ENCODE measurements at regions not wholly inside any gene's neighbourhood (a gene's known extent, or its start where the extent isn't known, plus 50 kb on each side); places are given as distances from the start of the nearest gene placed in this dataset.

DNA sequence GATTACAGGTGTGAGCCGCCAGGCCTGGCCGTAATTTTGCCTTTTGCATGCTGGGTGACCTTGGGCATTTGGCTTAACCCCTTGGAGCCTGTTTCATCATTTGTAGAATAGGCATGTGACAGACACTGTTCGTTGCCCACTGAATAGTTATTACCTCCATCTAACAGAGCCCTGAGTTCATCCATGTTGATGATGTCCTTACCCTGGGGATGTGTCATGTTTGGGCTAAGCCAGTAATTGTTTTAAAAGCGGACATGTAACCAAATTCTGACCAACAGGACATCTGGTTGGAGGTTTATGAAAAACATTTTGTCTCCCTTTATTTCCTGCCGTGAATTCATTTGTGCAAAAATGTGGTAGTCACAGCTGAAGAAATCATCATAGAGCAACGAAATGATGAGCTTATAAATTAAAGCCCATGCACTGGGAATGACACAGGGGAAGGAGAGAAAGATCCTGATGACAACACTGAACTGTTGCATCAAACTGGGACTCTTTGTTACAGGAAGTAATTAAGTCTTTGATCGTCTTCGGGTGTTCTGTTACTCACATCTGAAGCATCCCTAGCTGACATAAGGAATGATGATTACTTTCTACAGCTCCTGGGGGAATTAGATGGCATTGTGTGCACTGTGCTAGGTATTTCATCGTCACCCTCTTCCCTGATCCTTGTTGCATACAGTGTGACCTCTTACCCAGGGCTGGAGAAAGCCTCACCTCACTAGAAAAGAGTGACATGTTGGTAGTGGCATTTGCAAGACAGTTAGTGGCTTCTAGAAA lies 117.8 kb downstream of the FGF18 start:
- H3K36me3 ChIP-seq (ENCODE audit: control insufficient read depth in 3 of 3, insufficient read depth in 2 of 3, low read depth in 1 of 3, low read length in 3 of 3) = no peaks in the 10 kb centered on the region
- H3K4me1 ChIP-seq (ENCODE audit: control insufficient read depth in 3 of 3, insufficient read depth in 2 of 3, low read depth in 1 of 3, low read length in 2 of 3) = no peaks in the 10 kb centered on the region
- H3K27ac ChIP-seq (ENCODE audit: low read depth in 1 of 3, low read length in 2 of 3) = no peak overlapping the region
- DNase-seq (no peak), FAIRE-seq (no peak)
- 56 to 71% (median 57%) methylated on average over 9 of the region's 9 CpGs for WGBS, 3 donors
- no peak overlapping the region for H3K4me3 ChIP-seq (ENCODE audit: low read depth in 1 of 3, low read length in 3 of 3)
- H3K9me3 ChIP-seq (ENCODE audit: control insufficient read depth in 2 of 2, insufficient read depth in 1 of 2, low read depth in 1 of 2, low read length in 1 of 2) = no peaks in the 10 kb centered on the region
- peaks cover 0 to 5% (median 4%) of the 10 kb centered on the region in 3 donors for H3K27me3 ChIP-seq (ENCODE audit: control insufficient read depth in 3 of 3, insufficient read depth in 3 of 3, low read length in 3 of 3)

DNA sequence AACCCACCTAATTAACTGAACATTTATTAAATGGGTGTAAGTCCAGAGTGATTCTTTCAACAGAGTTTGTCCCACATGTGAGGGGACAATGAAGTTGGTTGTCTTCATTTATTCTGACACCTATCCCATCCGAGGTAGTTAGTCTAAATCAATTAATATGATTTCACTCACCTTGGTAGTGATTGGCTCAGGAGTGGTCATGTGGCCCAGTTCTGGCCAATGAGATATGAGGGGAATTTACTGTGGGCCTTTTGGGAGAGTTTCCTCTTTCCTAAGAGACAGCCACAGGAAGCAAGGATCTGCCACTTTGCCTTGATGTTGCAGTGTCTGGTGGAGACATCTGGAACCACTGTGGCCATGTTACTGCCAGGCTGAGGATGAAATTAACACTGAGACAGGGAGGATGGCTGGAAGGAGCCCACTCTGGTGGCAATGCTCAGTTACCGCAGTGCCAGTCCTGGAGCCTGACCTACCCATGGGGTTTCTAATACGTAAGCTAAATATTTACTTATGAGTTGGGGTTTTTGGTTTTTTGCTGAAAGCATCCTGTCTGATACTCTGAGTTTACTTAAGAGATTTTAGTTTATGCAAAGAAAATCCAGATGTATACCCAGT lies 118.6 kb downstream of the FGF18 start:
- no peak for DNase-seq

DNA sequence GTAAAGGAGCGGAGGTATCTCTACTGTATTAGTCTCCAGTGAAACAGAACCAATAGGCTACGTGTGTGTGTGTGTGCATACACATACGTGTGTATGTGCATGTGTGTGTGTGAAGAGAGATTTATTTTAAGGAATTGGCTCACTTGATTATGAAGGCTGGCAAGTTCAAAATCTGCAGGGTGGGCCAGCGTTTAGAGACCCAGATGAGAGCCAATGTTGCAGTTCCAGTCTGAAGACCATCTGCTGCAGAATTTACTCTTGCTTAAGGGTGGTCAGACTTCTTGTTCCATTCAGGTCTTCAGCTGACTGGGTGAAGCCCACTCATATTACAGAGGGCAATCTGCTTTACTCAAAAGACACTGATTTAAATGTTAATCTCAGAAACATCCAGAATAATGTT lies 119.2 kb downstream of the FGF18 start:
- Histone ChIP-seq H3K36me3 (ENCODE audit: control insufficient read depth in 3 of 3, insufficient read depth in 2 of 3, low read depth in 1 of 3, low read length in 3 of 3) (no peaks in the 10 kb centered on the region), H3K4me1 (ENCODE audit: control insufficient read depth in 3 of 3, insufficient read depth in 2 of 3, low read depth in 1 of 3, low read length in 2 of 3) (no peaks in the 10 kb centered on the region), H3K9me3 (ENCODE audit: control insufficient read depth in 2 of 2, insufficient read depth in 1 of 2, low read depth in 1 of 2, low read length in 1 of 2) (no peaks in the 10 kb centered on the region), H3K4me3 (ENCODE audit: low read depth in 1 of 3, low read length in 3 of 3) (no peak overlapping the region), H3K27me3 (ENCODE audit: control insufficient read depth in 3 of 3, insufficient read depth in 3 of 3, low read length in 3 of 3) (peaks cover 0 to 5% (median 4%) of the 10 kb centered on the region in 3 donors), H3K27ac (ENCODE audit: low read depth in 1 of 3, low read length in 2 of 3) (no peak overlapping the region)
- WGBS, 3 donors = 71 to 86% (median 85%) methylated on average over 4 of the region's 4 CpGs
- no peak for DNase-seq
- FAIRE-seq = no peak

More for the DNA sequence above, 118.6 kb downstream of the FGF18 start:
- Histone ChIP-seq H3K27me3 (ENCODE audit: control insufficient read depth in 3 of 3, insufficient read depth in 3 of 3, low read length in 3 of 3) (peaks cover 0 to 5% (median 4%) of the 10 kb centered on the region in 3 donors), H3K4me1 (ENCODE audit: control insufficient read depth in 3 of 3, insufficient read depth in 2 of 3, low read depth in 1 of 3, low read length in 2 of 3) (no peaks in the 10 kb centered on the region), H3K27ac (ENCODE audit: low read depth in 1 of 3, low read length in 2 of 3) (no peak overlapping the region), H3K4me3 (ENCODE audit: low read depth in 1 of 3, low read length in 3 of 3) (no peak overlapping the region), H3K9me3 (ENCODE audit: control insufficient read depth in 2 of 2, insufficient read depth in 1 of 2, low read depth in 1 of 2, low read length in 1 of 2) (no peaks in the 10 kb centered on the region), H3K36me3 (ENCODE audit: control insufficient read depth in 3 of 3, insufficient read depth in 2 of 3, low read depth in 1 of 3, low read length in 3 of 3) (no peaks in the 10 kb centered on the region)
- WGBS, 3 donors = 61 to 73% (median 66%) methylated on average over 3 of the region's 3 CpGs
- no peak for FAIRE-seq

DNA sequence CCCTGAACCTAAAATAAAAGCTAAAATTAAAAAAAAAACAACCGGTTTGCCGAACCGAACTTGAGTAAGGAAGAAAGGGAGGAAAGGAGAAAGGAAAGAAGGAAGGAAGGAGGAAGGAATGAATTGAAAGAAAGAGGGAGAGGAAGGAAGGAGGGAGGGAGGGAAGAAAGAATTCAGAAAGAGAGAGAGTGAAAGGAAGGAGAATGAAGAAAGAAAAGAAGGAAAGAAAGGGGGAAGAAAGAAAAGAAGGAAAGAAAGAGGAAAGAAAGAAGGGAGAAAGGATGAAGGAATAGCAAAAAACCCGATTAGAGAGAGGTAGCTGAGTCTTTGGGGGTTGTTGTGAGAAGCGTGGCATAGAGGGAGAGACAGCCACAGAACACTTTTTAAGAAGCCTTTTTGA lies 121.4 kb downstream of the FGF18 start:
- no peak for FAIRE-seq
- no peaks in the 10 kb centered on the region for H3K4me1 ChIP-seq (ENCODE audit: control insufficient read depth in 3 of 3, insufficient read depth in 2 of 3, low read depth in 1 of 3, low read length in 2 of 3)
- peaks cover 0 to 5% (median 0%) of the 10 kb centered on the region in 3 donors for H3K27me3 ChIP-seq (ENCODE audit: control insufficient read depth in 3 of 3, insufficient read depth in 3 of 3, low read length in 3 of 3)
- H3K9me3 ChIP-seq (ENCODE audit: control insufficient read depth in 2 of 2, insufficient read depth in 1 of 2, low read depth in 1 of 2, low read length in 1 of 2) = no peaks in the 10 kb centered on the region
- WGBS, 3 donors = 75 to 86% (median 76%) methylated on average over 5 of the region's 5 CpGs
- H3K36me3 ChIP-seq (ENCODE audit: control insufficient read depth in 3 of 3, insufficient read depth in 2 of 3, low read depth in 1 of 3, low read length in 3 of 3) = no peaks in the 10 kb centered on the region
- DNase-seq = no peak
- no peak overlapping the region for H3K27ac ChIP-seq (ENCODE audit: low read depth in 1 of 3, low read length in 2 of 3)
- H3K4me3 ChIP-seq (ENCODE audit: low read depth in 1 of 3, low read length in 3 of 3) = no peak overlapping the region

DNA sequence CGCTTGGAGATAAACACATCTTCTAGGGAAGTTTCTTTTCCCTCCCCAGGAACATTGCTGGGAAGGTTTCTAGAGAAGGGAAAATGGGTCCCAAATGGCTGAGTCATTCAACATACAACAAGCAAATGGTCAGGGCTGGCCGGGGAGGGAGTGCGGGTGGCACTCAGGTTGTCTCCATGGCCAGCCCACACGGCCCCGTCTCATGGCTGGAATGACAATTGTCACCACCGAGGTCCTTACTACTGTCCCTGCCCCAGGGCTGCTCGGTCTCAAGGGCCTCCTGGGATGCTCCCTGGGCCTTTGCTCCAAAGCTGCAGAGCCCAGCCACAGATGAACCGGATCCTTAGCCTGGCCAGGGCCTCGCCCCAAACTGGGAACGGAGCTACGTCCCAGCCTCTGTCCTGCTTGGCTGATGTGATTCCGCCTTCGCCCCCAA lies 121.9 kb downstream of the FGF18 start:
- Histone ChIP-seq H3K27me3 (ENCODE audit: control insufficient read depth in 3 of 3, insufficient read depth in 3 of 3, low read length in 3 of 3) (peaks cover 0 to 2% (median 0%) of the 10 kb centered on the region in 3 donors), H3K4me3 (ENCODE audit: low read depth in 1 of 3, low read length in 3 of 3) (no peak overlapping the region), H3K9me3 (ENCODE audit: control insufficient read depth in 2 of 2, insufficient read depth in 1 of 2, low read depth in 1 of 2, low read length in 1 of 2) (no peaks in the 10 kb centered on the region), H3K36me3 (ENCODE audit: control insufficient read depth in 3 of 3, insufficient read depth in 2 of 3, low read depth in 1 of 3, low read length in 3 of 3) (no peaks in the 10 kb centered on the region), H3K4me1 (ENCODE audit: control insufficient read depth in 3 of 3, insufficient read depth in 2 of 3, low read depth in 1 of 3, low read length in 2 of 3) (no peaks in the 10 kb centered on the region), H3K27ac (ENCODE audit: low read depth in 1 of 3, low read length in 2 of 3) (no peak overlapping the region)
- FAIRE-seq (no peak), DNase-seq (no peak)
- 87 to 88% (median 87%) methylated on average over 13 of the region's 13 CpGs for WGBS, 3 donors

DNA sequence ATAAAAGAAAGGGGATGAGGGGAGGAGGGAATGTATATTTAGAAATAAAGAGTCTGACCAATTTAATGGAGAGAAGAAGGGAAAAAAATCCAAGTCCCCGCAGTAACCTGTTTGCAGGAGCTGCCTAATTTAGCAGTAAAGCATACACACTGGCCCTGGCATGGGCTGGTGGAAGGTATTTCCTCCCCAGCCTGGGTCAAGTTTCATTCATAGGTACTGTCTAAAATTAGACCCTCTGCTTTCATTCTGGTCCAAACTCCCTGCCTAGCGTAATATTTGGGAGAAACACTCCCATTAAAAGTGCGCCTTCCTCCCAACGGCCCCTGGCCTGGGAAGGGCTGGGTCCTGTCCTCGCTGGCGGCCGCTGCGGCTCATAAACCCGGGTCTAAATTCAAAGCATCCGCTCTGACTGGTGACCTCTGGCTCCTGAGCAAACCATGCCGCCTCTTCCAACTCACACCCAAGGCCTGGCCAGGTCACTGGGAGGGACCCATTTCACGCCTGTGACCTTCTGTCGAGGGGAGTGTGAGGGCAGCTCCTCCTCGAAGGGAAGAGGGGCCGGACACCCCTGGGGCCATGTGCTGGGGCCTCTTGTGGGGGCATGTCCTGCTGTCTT lies 123.2 kb downstream of the FGF18 start:
- Histone ChIP-seq H3K27me3 (ENCODE audit: control insufficient read depth in 3 of 3, insufficient read depth in 3 of 3, low read length in 3 of 3) (no peaks in the 10 kb centered on the region), H3K36me3 (ENCODE audit: control insufficient read depth in 3 of 3, insufficient read depth in 2 of 3, low read depth in 1 of 3, low read length in 3 of 3) (no peaks in the 10 kb centered on the region), H3K9me3 (ENCODE audit: control insufficient read depth in 2 of 2, insufficient read depth in 1 of 2, low read depth in 1 of 2, low read length in 1 of 2) (no peaks in the 10 kb centered on the region), H3K27ac (ENCODE audit: low read depth in 1 of 3, low read length in 2 of 3) (no peak overlapping the region), H3K4me3 (ENCODE audit: low read depth in 1 of 3, low read length in 3 of 3) (no peak overlapping the region), H3K4me1 (ENCODE audit: control insufficient read depth in 3 of 3, insufficient read depth in 2 of 3, low read depth in 1 of 3, low read length in 2 of 3) (no peaks in the 10 kb centered on the region)
- FAIRE-seq (no peak), DNase-seq (no peak)
- 67 to 73% (median 73%) methylated on average over 15 of the region's 15 CpGs for WGBS, 3 donors

DNA sequence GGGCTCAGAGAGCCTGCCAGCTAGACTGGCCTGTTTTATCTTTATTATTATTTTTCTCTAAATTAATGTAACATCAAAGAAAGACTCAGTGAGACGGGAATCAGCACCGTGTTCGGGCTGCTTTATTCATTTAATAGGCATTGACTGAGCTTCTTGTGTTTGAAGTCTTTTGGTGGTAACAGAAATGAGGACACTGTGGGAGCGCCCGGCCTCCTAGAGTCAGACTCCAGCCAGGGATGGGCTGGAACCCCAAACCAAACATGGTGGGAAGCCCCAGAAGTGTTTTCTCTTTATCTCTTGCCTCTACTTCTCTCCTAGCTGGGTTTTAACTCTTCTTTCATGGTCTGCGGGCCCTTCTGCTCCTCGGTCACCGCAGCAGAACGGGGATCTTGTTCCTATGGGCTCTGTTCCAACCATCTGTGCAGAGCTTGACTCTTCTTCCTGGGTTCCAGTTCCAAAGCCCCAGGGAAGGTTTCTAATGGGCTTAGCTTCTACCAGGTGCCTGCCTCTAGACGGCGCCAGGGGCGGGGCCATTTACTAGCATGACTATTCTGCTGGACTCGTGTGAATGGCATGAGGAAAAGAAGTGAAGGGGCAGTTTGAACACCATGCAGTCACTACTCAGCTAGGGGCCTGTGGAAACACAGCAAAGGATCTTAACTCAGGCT lies 123.8 kb downstream of the FGF18 start:
- FAIRE-seq = no peak
- 76 to 82% (median 78%) methylated on average over 13 of the region's 13 CpGs for WGBS, 3 donors

More for the DNA sequence above, 123.8 kb downstream of the FGF18 start:
- no peak overlapping the region for H3K27ac ChIP-seq (ENCODE audit: low read depth in 1 of 3, low read length in 2 of 3)
- DNase-seq = no peak
- H3K4me1 ChIP-seq (ENCODE audit: control insufficient read depth in 3 of 3, insufficient read depth in 2 of 3, low read depth in 1 of 3, low read length in 2 of 3) = no peaks in the 10 kb centered on the region
- H3K9me3 ChIP-seq (ENCODE audit: control insufficient read depth in 2 of 2, insufficient read depth in 1 of 2, low read depth in 1 of 2, low read length in 1 of 2) = no peaks in the 10 kb centered on the region
- no peaks in the 10 kb centered on the region for H3K27me3 ChIP-seq (ENCODE audit: control insufficient read depth in 3 of 3, insufficient read depth in 3 of 3, low read length in 3 of 3)
- H3K4me3 ChIP-seq (ENCODE audit: low read depth in 1 of 3, low read length in 3 of 3) = no peak overlapping the region
- no peaks in the 10 kb centered on the region for H3K36me3 ChIP-seq (ENCODE audit: control insufficient read depth in 3 of 3, insufficient read depth in 2 of 3, low read depth in 1 of 3, low read length in 3 of 3)

All from small intestine (tissue), 7 donors.